Loucy (cell line): ENCODE measurements at regions not wholly inside any gene's neighbourhood (a gene's known extent, or its start where the extent isn't known, plus 50 kb on each side); places are given as distances from the start of the nearest gene placed in this dataset.
A peak's percentile ranks its signal among the peaks of the same experiment; 100 is the strongest.

Experiments used
- H2AFZ ChIP-seq: fragments of 200-600 bp; sonication (generic); 2 replicates; pipeline ENCODE4 v1.6.0; 2016; ENCODE audit warnings: antibody characterized with exemption, mild to moderate bottlenecking, low read length, moderate library complexity
- H3F3A ChIP-seq: fragments of 200-600 bp; 2 replicates; pipeline ENCODE4 v1.6.0; 2016; ENCODE audit warnings: antibody characterized with exemption, low read depth, mild to moderate bottlenecking
- H3K27me3 ChIP-seq: fragments of 200-600 bp; sonication (generic); 2 replicates; pipeline ENCODE4 v1.6.1; 2014; ENCODE audit warnings: low read length, mild to moderate bottlenecking; ENCODE audit not compliant: insufficient read depth, poor library complexity, severe bottlenecking
- H3K36me3 ChIP-seq: fragments of 200-600 bp; sonication (generic); 2 replicates; pipeline ENCODE4 v1.6.1; 2016; ENCODE audit warnings: low read length; ENCODE audit not compliant: insufficient read depth
- H3K4me1 ChIP-seq: fragments of 200-600 bp; sonication (generic); 2 replicates; pipeline ENCODE4 v1.5.1; 2014; ENCODE audit warnings: low read length, mild to moderate bottlenecking; ENCODE audit not compliant: insufficient read depth, poor library complexity, severe bottlenecking
- H3K4me2 ChIP-seq: fragments of 200-600 bp; sonication (generic); 2 replicates; pipeline ENCODE4 v1.6.0; 2014; ENCODE audit warnings: antibody characterized with exemption, low read length, low read depth, mild to moderate bottlenecking; ENCODE audit not compliant: poor library complexity, severe bottlenecking
- H3K4me3 ChIP-seq: fragments of 200-600 bp; sonication (generic); 2 replicates; pipeline ENCODE4 v1.5.1; 2014; ENCODE audit warnings: low read length, mild to moderate bottlenecking, mixed read lengths; ENCODE audit not compliant: poor library complexity, severe bottlenecking
- H3K79me2 ChIP-seq: fragments of 200-600 bp; sonication (generic); 2 replicates; pipeline ENCODE4 v1.6.1; 2014; ENCODE audit warnings: low read length; ENCODE audit not compliant: insufficient read depth
- H3K9ac ChIP-seq: fragments of 200-600 bp; sonication (generic); 2 replicates; pipeline ENCODE4 v1.6.0; 2014; ENCODE audit warnings: mild to moderate bottlenecking, low read depth, low read length, moderate library complexity; ENCODE audit not compliant: poor library complexity, severe bottlenecking
- H3K9me2 ChIP-seq: fragments of 200-600 bp; sonication (generic); replicated peaks from 2 replicates; pipeline ENCODE4 v1.6.1; 2016; ENCODE audit warnings: low read depth, low read length, mixed read lengths
- H3K9me3 ChIP-seq: fragments of 200-600 bp; sonication (generic); 2 replicates; pipeline ENCODE4 v1.6.1; 2014; ENCODE audit warnings: mild to moderate bottlenecking, antibody characterized with exemption, low read length, low read depth; ENCODE audit not compliant: insufficient read depth
- H4K20me1 ChIP-seq: fragments of 200-600 bp; sonication (generic); 2 replicates; pipeline ENCODE4 v1.6.0; 2014; ENCODE audit warnings: antibody characterized with exemption, low read length, mild to moderate bottlenecking; ENCODE audit not compliant: insufficient read depth, poor library complexity, severe bottlenecking
- EZH2phosphoT487 ChIP-seq: fragments of 200-600 bp; IDR thresholded peaks from 2 replicates; pipeline ENCODE4 v1.6.1; 2018; ENCODE audit warnings: antibody characterized with exemption, mild to moderate bottlenecking, moderate library complexity, borderline replicate concordance
- TF ChIP-seq, protein P1 (sequence below): fragments of 200-600 bp; sonication (generic); conservative IDR thresholded peaks from 2 replicates; pipeline ENCODE4 v1.5.1; 2014; ENCODE audit warnings: mild to moderate bottlenecking, antibody characterized with exemption, low read length

DNA sequence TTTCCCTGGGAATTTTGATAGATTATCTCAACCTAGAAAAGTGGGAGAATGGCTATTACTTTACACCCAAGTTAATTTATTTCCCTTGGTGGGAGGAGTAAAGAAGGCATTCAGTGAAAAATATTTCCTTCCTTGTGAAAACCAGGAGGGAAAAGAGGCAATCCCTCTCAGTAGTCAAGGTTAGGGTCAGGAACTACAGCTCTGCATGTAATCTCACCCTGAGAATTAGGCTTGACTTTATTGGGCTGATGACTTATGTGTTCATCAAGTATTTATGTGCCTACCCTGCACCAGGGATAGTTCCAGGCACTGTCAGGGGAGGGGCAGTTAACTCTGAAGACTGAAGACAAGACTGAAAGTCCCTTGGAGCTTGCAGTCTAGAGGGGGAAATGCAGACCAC is 281.8 kb downstream of the DLEU7 start:
- peaks cover 7% of the 10 kb centered on the region for H3K9me3 ChIP-seq
- no peaks in the 10 kb centered on the region for H4K20me1 ChIP-seq
- H3F3A ChIP-seq, result no peaks in the 10 kb centered on the region
- H3K36me3 ChIP-seq, result no peaks in the 10 kb centered on the region
- H3K9ac ChIP-seq, result no peak overlapping the region
- H3K4me3 ChIP-seq, result no peak overlapping the region
- no peak for TF ChIP-seq EZH2phosphoT487
- TF ChIP-seq, protein P1, sequence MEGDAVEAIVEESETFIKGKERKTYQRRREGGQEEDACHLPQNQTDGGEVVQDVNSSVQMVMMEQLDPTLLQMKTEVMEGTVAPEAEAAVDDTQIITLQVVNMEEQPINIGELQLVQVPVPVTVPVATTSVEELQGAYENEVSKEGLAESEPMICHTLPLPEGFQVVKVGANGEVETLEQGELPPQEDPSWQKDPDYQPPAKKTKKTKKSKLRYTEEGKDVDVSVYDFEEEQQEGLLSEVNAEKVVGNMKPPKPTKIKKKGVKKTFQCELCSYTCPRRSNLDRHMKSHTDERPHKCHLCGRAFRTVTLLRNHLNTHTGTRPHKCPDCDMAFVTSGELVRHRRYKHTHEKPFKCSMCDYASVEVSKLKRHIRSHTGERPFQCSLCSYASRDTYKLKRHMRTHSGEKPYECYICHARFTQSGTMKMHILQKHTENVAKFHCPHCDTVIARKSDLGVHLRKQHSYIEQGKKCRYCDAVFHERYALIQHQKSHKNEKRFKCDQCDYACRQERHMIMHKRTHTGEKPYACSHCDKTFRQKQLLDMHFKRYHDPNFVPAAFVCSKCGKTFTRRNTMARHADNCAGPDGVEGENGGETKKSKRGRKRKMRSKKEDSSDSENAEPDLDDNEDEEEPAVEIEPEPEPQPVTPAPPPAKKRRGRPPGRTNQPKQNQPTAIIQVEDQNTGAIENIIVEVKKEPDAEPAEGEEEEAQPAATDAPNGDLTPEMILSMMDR, result no peak
- H3K4me2 ChIP-seq, result no peak overlapping the region
- H3K4me1 ChIP-seq, result no peaks in the 10 kb centered on the region
- H3K27me3 ChIP-seq, result no peaks in the 10 kb centered on the region
- H3K79me2 ChIP-seq, result no peaks in the 10 kb centered on the region
- H2AFZ ChIP-seq, result no peak overlapping the region
- H3K9me2 ChIP-seq, result no peaks in the 10 kb centered on the region

DNA sequence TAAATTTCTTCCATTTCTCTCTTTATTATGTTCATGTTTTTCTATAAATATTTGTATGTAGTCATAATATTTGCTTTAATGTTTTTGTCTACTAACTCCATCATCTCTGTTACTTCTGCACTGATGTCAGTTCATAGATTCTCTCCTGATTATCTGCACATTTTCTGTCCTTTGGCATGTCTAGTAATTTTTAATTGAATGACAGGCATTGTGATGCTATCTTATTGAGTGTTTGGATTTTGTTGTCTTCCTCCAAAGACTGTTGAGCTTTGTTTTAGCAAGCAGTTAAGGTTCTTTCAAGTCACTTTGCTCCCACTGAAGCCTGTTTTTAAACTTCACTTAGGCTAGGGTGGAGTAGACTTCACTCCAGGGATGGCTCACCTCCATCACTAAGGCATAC is 276.8 kb downstream of the DLEU7 start:
- H3F3A ChIP-seq, result no peaks in the 10 kb centered on the region
- peaks cover 12% of the 10 kb centered on the region for H3K9me3 ChIP-seq
- no peak overlapping the region for H3K4me2 ChIP-seq
- no peaks in the 10 kb centered on the region for H3K79me2 ChIP-seq
- H3K9ac ChIP-seq, result no peak overlapping the region
- no peak overlapping the region for H3K4me3 ChIP-seq
- no peaks in the 10 kb centered on the region for H3K9me2 ChIP-seq
- no peaks in the 10 kb centered on the region for H4K20me1 ChIP-seq
- TF ChIP-seq, protein P1, result no peak
- no peak for TF ChIP-seq EZH2phosphoT487
- H3K36me3 ChIP-seq, result peaks cover 7% of the 10 kb centered on the region; the same call in 1 of the 2 replicates
- no peaks in the 10 kb centered on the region for H3K27me3 ChIP-seq
- no peaks in the 10 kb centered on the region for H3K4me1 ChIP-seq
- H2AFZ ChIP-seq, result no peak overlapping the region

DNA sequence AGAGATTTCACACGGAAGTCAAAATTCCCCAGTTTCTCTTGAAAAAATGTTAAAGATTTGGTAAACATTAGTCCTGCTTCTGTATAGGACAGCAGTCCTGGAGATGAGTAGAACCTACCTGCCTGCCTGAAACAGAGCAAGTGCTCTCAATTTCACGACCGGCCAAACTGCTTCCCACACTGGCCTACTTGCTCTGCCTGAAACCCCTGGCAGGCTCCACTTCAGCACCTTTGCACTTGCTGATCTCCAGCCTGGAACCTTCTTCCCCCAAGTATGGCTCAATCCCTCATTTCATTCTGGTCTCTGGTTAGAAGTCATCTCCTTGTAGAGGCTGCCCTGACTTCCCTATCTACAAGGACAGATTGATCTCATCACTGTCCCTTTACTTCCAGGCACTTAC is 271.4 kb downstream of the DLEU7 start:
- TF ChIP-seq, protein P1, result peak; percentile 18; the same call in 1 of the 2 replicates
- no peak for TF ChIP-seq EZH2phosphoT487
- peaks cover 7% of the 10 kb centered on the region; the same call in 1 of the 2 replicates for H3K36me3 ChIP-seq
- no peaks in the 10 kb centered on the region for H3K9me2 ChIP-seq
- H3K4me1 ChIP-seq, result peaks cover 16% of the 10 kb centered on the region
- no peaks in the 10 kb centered on the region for H3F3A ChIP-seq
- no peak overlapping the region for H2AFZ ChIP-seq
- no peaks in the 10 kb centered on the region for H4K20me1 ChIP-seq
- no peak overlapping the region for H3K4me2 ChIP-seq
- H3K4me3 ChIP-seq, result no peak overlapping the region
- 0 out of 2 replicates have a peak, but pooled peaks cover 1% of the 10 kb centered on the region for H3K9me3 ChIP-seq
- no peaks in the 10 kb centered on the region for H3K27me3 ChIP-seq
- H3K9ac ChIP-seq, result no peak overlapping the region
- H3K79me2 ChIP-seq, result peaks cover 5% of the 10 kb centered on the region; the same call in 1 of the 2 replicates
